ENCODE measurements at regions not wholly inside any gene's neighbourhood (a gene's known extent, or its start where the extent isn't known, plus 50 kb on each side); places are given as distances from the start of the nearest gene placed in this dataset.

DNA sequence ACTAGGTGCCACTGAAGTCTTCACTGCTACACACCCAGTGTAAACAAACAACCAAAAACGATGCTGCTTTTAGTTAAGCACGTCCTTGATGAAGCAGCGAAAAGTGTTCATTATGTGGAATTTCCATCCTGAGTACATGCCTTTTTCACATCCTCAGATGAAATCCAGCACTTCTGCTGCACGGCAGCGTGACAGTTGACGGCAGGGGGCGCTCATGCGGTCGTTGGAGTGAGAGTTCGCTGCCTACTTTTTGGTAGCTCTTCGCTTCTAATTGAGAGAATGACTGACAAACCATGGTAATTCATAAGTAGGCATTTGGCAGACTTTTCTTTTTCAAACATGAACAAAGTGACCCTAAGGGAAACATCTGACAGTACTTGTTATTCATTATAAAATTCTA is 1124.9 kb downstream of the EFNB2 start:
- DNase-seq, result peak in 1 of 2 experiments; percentile 0

DNA sequence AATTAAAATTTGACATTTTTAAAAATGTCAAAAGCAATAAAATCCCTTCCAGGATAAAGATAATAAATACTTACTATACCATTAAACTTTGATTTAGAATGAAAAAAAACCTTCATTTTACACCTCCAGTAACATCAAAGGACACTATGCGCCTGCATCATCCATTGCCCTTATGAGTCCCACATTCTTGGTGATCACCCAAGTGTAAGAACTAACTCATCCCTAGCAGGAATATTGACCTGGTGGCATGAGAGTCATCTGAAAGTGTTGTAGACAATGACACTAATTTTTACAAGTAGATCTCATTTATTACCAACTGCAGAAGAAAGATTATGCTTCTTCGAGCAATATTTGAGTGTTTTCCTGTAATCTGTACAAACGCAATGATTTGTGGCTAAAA is 1128.9 kb downstream of the EFNB2 start:
- DNase-seq, result no peak

DNA sequence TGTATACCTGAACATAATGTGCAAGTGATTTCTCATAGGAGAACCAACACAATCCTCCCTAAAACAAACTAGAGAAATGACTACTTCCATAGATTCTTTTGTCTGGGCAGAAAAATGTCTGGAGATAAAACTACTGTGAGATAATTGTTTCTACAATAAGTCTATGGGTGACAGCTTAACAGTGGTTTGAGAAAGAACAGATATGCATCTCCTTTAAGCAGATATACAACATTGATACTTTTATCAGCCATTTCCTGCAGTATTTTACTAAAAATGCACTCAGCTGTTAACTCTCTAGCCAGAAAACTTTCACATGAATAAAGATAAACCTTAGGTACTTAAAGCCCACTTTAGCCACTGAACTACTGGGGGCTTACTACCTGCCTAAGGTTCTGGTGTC is 1132.4 kb downstream of the EFNB2 start:
- no peak for DNase-seq

DNA sequence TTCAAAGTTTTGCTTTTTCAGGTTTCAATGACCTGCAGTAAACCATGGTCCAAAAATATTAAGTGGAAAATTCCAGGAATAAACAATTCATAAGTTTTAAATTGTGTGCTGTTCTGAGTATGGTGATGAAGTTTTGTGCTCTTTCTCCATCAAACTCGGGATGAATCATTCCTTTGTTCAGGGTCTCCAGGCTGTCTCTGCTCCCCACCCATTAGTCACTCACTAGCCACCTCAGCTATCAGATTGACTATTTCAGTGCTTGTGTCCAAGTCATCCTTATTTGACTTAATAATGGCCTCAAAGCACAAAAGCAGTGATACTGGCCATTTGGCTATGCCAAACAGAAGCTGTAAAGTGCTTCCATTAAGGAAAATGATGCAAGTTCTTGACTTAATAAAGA is 1140.4 kb downstream of the EFNB2 start:
- no peak for DNase-seq

DNA sequence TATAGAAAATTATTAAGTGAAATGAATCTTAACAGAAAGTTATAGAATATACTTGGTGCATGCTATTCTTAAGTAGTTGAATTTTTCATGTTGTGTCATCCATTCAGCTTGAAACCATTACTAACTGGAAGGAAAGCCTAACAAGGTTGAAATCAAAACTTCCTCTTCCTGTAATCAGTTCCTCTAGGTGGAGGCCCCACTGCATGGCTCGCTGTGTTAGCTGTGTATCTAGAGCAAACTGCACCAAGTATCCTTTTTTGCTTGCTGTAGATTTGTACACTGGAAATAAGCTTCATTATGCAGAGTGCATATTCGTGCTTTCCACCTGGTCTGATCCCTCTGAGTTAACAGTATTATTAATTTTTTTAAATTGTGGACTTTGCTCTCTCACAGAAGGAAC is 1146.1 kb downstream of the EFNB2 start:
- no peak for DNase-seq

DNA sequence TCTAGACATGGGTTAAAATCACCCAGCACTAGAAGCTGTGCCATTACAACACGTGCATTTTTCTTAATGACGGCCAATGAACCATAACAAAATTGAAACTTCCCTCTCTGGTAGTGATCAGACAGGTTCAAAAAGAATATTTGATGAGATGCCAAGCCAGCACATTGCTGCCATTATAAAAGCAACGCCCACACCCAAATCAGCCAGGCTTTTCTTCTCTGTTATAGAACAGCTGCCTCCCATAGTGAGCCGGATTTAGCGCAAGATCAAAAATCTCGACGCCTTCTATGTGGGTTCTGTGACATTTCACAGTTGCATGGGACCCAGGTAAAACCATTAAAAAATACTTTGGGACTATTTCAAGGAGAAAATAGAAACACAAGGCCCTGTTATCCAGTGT is 1158.0 kb downstream of the EFNB2 start:
- no peak for DNase-seq

DNA sequence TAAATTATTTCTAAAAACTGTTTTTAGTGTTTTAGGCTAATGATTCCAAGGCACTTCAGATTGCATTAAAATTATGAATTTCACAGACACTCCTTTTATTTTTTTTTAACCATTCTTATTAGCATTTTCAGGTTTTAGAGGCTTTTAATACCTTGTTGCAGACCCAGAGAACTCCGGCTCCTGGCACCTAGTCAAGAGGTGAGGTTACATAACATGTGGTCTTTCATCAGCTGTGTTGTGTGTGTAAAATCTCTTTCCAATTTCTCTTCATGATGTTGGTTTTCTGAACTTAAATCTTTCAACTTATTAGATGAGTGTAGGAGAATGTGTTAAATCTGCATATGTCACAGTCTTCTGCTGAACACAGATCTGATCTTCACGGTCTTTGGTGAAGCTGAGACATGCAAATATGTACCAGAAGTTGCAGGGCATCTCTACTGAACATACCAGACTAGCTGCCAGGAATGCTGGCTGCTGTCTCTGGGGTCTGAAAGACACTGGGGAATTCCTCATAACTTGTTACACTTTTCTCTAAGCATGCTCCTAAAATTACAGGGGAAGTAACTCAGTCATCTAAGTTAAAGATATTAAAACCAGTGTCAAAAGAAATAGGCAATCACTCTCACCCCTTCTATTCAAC is 1165.3 kb downstream of the EFNB2 start:
- DNase-seq, result no peak

DNA sequence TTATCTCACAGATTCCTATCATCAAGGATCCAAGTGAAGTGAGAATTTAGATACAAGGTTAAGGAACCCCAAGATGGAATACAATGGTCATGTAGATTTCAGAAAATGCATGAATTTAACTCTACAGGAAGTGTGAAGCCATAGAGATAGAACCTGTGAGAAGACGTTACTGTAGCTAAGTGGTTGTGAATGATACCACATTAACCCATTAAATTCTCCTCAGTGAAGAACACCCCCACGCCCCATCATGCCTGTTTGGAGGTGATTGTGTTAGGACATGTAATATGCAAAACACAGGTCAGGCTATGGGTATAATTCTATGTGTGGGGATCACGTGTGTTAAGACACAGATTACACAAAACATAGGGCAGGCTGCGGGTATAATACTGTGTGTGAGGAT is 1166.7 kb downstream of the EFNB2 start:
- no peak for DNase-seq

DNA sequence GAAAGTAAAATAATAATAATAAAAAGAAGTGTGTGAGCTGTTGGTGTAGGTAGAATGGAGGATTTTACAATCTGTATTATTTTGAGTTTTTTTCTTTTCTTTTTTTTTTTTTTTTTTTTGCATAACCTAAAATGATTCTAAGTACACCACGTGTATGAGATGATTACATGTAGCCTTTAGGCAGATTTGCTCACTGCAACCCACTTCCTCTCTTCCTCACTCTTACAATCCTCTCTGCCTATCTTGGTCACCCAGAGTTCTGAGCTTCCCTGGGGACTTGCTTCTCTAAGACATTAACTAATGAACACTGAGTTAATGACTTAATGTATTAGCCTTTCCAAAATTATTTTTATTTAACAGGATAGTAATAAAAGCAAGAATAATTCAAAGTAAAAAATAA is 1169.6 kb downstream of the EFNB2 start:
- DNase-seq, result no peak

DNA sequence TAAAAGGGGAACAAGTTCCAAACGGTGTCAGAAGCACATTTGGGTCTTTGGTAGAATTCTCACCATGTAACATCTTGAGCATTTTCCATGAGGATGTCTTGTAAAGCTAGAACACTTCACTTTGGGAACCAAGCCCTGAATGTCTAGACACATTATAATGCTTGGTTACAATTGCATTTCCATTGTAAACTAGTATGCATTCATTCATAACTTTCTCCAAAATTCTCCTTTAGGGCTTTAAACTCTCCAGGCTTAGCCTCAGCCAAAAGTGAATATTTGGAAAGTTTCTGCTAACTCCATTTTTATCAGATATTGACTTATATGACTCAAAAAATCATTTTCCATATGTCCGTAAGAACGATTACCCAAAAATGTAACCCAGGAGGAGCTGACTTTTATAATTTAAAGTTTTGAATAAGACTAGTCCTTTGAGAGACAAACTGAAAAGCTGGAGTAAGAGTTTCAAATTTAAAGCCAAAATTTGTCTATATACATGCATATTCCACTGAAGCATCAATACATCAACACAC is 1170.4 kb downstream of the EFNB2 start:
- no peak for DNase-seq

DNA sequence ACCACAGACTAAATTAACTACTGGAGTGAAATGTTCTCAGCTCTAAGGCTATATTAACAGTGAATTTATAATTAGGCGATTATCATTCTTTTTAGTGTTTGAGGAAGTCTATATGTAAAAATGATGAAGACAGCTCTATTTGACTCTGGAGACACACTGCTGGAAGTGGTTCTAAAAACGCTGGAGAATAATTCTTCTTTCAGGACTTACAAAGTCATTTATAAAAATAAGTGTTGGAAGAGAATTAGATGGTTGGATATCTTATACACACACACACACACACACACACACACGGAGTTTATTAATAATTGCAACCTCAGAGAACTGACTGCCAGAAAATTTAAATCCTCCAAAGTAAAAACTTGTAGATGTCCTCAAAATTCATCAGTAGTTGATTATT is 1171.3 kb downstream of the EFNB2 start:
- DNase-seq, result no peak

DNA sequence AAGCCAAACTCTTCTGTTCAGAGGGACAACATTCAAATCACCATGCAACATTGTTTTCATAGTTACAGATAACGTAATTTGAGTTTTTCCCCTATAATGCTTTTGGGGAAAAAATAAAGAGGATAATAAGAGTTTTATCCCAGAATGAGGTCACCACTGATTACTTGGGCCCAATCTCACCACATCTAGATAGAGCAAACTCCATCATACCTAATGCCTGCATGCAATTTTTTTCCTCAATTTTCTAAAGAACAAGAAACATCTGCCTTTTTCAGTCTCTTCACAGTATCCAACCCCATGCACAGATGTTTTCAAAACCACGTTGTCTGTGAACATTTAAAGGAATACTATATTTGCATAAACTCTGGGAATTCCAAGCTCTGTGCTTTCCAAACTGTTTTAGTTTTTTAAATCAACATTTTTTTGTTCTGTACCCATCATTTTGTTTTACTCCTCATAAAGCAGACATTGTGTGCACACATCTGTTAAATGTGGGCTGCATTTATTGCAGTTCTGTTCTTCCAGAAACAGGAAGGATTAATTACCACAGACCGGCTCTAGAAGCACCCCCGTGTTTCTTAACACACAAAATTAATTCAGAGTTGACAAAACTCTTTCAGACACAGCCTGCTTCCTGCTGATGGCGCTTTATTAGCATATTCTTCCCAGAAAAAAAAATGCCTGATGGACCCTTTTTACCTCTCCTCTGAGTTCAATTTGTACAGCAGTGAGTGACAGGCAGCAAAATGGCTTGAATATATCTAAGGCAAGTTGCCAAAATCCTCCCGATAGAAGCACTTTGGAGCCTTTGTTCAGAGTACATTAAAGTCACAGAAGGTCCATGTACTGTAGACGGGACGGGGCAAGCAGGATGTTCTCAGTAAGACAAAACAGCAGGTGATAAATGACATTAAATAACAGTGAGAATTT is 1171.9 kb downstream of the EFNB2 start:
- DNase-seq, result no peak

DNA sequence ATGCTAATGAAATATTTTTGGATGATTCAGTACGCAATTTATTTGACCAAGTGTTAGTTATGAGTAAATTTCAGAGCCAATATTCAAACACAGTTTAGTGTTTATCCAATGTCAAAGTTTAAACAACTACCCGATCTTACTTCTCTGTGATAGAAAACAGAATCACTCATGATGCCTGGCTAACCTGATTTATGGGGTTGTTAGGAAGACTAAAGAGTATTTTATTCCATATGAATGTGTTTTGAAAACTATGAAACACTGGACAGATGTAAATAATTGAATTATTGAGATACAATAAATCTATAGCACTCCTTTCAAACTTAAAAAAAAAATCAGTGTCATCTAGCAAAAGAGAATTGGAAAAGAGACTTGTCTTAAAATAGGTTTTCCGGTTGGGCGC is 1181.8 kb downstream of the EFNB2 start:
- no peak for DNase-seq

DNA sequence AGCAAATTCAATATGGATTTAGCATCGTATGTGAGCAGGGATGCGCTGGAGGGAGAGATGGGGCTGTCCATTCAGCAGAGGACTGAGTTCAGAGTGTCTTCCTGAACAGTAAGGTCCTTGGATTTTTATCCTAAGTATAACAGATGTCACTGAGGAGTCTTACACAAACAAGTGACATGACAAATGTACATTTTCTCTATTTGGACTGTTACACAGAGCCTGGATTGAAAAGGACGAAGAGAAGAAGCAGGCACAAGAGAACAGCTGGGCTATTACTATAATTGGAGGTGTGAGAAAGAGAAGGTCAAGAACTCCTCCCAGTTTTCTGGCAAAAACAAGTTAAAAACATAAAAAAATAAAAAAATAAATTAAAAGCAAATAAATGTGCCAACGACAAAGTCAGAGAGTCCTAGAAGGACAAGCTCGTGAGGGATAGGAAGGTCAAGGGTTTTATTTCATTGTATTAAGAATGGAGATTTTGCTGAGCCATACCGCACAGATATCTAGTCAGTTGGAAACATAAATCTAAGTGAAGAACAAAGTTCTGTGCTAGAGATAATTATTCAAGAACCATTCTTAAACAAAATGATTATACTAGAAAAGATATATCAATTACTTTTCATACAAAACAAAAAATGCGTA is 1186.3 kb downstream of the EFNB2 start:
- DNase-seq, result no peak

DNA sequence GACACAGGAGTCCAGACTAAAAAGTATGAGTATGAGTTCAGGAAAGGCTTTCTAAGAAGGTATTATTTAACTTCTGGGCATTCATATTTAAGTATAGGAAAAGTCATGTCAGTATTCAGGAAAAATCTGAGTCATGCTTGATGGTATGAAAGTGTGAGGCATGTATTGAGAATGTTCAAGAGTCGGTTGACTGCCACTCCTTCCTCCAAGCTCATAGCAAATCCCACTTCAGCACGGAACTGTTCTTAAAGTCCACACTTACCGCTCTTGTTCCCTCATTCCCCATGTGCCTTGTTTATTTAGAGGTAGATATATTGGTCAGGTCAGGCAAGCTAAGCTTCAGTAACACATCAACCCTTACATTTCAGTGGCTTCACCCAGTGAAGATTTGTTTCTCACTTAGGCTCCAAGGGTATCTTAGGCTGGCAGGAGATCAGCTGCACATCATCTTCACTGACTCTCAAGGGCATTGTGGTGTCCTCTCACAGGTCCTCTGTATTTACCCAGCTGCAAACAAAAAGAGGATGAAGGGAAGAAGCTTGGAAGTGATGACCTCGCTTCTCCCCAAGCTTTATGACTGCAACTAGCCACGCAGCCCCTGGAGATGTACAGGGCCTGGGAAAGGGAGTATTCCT is 1189.2 kb downstream of the EFNB2 start:
- peak in 1 of 2 experiments; percentile 2 for DNase-seq

DNA sequence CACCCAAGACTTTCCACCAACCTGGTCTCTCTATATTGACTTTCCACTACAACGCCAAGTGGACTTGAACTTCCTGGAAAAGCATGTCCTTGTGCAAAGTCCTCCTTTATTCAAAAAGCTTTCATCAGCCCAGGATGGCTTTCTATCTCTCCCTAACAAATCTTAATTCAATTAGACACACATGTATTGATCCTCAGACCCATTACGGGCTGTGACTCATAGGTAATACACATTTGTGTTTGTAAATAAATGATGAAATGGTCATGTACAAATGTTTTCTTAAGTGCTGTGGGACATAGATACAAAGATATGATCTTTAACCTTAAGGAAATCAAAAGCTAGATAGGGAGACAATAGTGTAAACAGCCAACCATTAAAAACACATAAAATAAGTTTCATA is 1189.7 kb downstream of the EFNB2 start:
- no peak for DNase-seq

DNA sequence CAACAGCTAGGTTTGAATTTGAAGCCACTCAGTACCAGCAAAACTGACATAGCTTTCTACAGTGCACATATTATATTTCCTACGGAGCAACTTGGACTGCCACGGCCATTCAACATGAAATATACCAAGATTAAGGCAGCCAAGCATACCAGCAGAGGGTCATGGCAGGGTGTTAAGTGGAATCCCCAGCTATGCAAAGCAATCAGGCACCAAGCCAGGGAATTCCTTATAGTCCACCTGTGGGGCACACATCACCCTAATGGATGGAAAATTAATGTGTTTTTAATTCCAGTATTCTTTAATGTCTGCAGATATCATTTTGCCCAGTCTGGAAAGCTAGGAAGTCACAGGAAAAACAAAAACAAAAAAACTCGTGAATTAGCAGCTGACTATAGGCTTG is 1190.3 kb downstream of the EFNB2 start:
- DNase-seq, result no peak

DNA sequence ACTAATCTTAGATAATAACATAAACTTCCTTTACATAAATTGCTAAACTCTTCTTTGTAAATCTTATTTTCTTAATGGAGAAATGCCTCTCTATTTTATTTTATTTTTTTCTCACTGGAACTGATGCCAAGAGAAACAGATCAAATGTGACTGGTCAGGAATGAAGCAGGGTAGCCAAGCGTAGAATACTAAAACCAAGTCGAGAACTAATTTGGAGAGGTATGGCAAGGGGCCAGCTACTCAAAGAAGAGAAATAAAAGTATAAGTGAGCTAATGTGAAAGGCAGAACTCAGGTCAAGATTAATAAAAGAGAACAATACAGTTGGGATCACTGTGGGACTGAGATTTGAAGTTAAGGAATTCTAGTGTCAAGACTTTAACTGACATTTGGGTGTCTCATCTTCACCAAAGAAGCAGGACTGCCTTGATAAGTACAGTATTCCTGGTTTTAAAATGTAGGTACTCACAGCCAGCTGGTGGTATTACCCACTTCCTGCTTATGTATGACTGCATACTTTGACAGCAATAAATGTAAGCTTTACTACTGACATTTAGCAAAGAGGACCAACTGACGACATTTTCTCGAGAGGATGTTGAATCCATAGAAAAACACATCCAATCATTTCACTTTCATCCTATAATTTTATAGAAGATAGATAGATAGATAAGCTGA is 1192.2 kb downstream of the EFNB2 start:
- DNase-seq, result no peak

DNA sequence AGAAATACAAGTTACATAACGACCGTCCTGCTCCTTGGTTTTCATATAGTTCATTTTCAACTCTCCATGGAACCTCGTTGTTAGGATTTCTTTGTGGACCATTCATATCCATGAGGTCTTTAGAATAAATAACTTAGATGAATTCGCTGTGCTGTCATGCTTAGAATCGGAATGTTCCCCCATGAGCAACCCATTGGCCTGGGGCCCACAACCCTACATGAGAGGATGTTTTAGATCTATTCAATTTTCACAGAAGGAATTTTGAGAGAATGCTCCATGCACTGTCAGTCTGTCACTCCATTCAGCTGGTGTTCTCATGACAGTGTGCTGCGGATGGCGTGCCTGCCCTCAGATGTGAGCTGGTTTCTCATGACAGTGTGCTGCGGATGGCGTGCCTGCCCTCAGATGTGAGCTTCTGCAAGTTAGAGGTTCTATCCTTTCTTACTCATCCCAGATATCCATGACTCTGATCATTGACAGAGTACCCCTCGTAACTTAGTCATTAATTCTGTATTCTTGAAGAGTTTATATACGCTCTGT is 1193.1 kb downstream of the EFNB2 start:
- DNase-seq, result no peak

DNA sequence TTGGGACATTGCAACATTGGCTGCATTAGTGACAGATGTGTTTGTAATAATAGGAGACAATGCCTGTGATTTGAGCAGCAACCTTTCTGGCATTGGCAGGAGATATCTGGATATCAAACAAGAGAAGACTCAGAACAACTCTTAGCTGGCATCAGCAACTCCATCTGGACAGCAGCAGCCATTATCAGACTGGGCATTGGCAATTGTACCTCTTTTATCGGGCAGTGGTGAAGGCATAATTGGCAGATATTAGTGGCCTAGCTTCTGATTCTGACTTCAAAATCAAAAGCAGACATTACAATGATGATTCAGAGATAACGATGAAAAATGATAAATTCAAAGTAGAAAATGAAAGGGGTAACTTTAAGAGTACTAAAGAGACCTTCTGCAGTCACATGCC is 1193.7 kb downstream of the EFNB2 start:
- no peak for DNase-seq

DNA sequence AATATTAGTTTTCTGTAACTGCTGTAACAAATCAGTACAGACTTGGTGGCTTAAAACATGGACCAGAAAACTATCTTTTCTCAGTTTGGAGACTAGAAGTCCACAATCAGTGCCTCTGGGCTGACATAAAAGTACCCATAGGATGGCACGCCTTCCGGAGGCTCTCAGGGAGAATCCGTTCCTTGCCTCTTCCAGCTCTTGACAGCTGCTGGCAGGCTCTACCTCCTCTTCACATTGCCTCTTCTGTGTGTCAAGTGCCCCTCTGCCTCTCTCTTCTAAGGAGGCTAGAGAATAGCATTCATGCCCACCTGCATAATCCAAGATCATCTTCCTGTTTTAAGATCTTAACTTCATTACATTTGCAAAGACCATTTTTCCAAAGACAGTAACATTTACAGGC is 1194.2 kb downstream of the EFNB2 start:
- no peak for DNase-seq

DNA sequence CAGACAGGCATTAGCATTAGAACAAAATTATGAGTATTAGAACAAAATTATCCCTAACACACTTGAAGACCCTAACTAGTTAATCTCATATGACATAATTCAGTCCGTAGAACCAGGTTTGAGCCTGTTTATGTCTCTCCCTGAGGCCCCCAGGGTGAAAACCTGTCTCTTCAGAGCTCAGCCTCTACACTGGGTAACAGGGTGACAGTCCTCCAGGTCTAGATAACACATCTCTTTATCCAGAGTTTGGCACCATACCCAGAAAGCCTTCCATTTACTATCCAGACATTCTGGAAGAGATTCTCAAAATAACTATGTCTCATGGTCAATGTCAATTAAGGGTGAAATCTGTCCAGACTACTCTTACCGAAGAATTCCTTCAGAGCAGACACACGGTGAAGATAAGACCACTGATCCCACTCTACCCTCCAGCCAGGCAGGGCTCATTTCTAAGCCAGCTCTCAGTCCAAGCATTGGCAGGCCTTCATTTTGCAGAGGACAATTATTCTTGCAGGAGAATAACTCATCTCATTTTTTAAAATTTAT is 1195.3 kb downstream of the EFNB2 start:
- no peak for DNase-seq
